Gastrocnemius medialis (tissue), 4 donors: ENCODE measurements at regions not wholly inside any gene's neighbourhood (a gene's known extent, or its start where the extent isn't known, plus 50 kb on each side); places are given as distances from the start of the nearest gene placed in this dataset.

ENCODE experiments used
- POLR2A ChIP-seq, 2 donors: fragments of 450-650 bp; IDR thresholded peaks; one replicate each; pipeline ENCODE4 v1.6.1; 2017; ENCODE audit warnings: antibody characterized with exemption in 2 of 2, mild to moderate bottlenecking in 2 of 2, moderate library complexity in 2 of 2
- TF ChIP-seq, protein P1 (sequence below), 5 experiments: fragments of 450-650 bp in 3 of 5; fragments of 200-600 bp in 2 of 5; sonication (generic) in 2 of 5; IDR thresholded peaks in 4 of 5; conservative IDR thresholded peaks in 1 of 5; 1 replicate in 4 of 5; 2 replicates in 1 of 5; pipeline ENCODE4 v1.5.1; 2016 to 2019; ENCODE audit warnings: antibody characterized with exemption in 5 of 5, mild to moderate bottlenecking in 3 of 5, moderate library complexity in 3 of 5

DNA sequence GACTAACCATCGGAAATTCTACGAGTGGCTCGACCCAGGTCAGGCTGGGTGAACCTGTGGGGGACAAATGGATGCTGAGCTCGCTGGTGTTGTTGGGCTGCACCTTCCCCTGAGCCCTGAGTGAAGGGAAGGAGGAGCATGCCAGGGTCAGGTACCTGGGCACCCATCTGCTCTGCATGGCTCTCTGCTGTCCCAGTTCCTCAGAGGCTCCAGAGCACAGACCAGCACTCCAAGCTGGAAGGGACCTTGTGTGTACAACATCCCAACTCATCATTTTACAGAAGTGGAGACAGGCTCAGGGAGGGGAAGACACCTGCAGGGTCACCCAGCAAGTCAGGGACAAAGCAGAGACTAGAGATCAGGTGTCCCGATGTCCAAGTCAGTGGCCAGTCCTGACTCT, 84.9 kb upstream of the NLRP1 start:
- TF ChIP-seq POLR2A (IDR thresholded peaks at IDR 0.05) = no peak
- TF ChIP-seq, protein P1, sequence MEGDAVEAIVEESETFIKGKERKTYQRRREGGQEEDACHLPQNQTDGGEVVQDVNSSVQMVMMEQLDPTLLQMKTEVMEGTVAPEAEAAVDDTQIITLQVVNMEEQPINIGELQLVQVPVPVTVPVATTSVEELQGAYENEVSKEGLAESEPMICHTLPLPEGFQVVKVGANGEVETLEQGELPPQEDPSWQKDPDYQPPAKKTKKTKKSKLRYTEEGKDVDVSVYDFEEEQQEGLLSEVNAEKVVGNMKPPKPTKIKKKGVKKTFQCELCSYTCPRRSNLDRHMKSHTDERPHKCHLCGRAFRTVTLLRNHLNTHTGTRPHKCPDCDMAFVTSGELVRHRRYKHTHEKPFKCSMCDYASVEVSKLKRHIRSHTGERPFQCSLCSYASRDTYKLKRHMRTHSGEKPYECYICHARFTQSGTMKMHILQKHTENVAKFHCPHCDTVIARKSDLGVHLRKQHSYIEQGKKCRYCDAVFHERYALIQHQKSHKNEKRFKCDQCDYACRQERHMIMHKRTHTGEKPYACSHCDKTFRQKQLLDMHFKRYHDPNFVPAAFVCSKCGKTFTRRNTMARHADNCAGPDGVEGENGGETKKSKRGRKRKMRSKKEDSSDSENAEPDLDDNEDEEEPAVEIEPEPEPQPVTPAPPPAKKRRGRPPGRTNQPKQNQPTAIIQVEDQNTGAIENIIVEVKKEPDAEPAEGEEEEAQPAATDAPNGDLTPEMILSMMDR (IDR thresholded peaks at IDR 0.05 in 4 of 5, conservative IDR thresholded peaks at IDR 0.05 in 1 of 5) = no peak
